ENCODE measurements at regions not wholly inside any gene's neighbourhood (a gene's known extent, or its start where the extent isn't known, plus 50 kb on each side); places are given as distances from the start of the nearest gene placed in this dataset.

DNA sequence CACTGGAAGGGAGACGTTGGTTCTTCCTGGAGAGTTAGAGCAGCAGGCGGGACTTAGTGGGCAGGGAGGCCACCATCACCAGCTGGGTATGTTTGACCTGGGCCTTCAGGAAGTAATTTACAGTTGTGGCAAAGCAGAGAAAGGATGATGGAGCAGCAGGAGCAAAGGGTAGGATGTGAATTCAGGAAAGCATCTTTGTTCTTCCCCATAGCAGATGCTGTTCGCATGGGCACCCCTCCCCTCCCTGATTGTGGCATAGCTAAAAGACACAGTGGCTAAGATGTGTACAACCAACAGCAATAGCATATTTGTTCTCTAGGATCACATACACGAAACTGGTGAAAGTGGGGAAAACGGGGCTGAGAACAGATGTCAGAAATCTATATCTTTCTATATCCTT, 56.3 kb upstream of the ITPRID1 start:
- Histone ChIP-seq H3K9me2 (no peaks in the 10 kb centered on the region), H3K27me3 (ENCODE audit: insufficient read depth) (peaks cover 26% of the 10 kb centered on the region), H3K9me3 (no peaks in the 10 kb centered on the region), H4K20me1 (ENCODE audit: insufficient read depth) (no peaks in the 10 kb centered on the region), H3K9ac (no peak overlapping the region), H3K27ac (ENCODE audit: low read depth in 2 of 2, low read length in 1 of 2) (no peak overlapping the region), H2AFZ (ENCODE audit: low read depth) (no peak overlapping the region), H3K79me2 (ENCODE audit: insufficient read depth) (no peaks in the 10 kb centered on the region), H3K4me1 (ENCODE audit: control insufficient read depth in 1 of 2, insufficient read depth in 2 of 2, low read depth in 1 of 2, low read length in 1 of 2) (no peaks in the 10 kb centered on the region), H3F3A (replicated peaks; ENCODE audit: insufficient read depth) (no peaks in the 10 kb centered on the region), H3K4me3 (ENCODE audit: low read depth in 2 of 2, low read length in 1 of 2) (no peak overlapping the region), H3K36me3 (replicated peaks in 1 of 2; ENCODE audit: control insufficient read depth in 1 of 2, insufficient read depth in 2 of 2, low read length in 1 of 2) (no peaks in the 10 kb centered on the region), H3K4me2 (no peak overlapping the region)
- 11% methylated on average over 5 of the region's 5 CpGs for WGBS (ENCODE audit: low lambda C conversion rate)
- POLR2A ChIA-PET: no interaction called here
- TF ChIP-seq CHD2 (IDR thresholded peaks at IDR 0.05; ENCODE audit: low read length, partially characterized antibody) (no peak), PBX3 (IDR thresholded peaks at IDR 0.05) (no peak), FOXM1 (IDR thresholded peaks at IDR 0.05; ENCODE audit: low read depth) (no peak), TCF12 (IDR thresholded peaks at IDR 0.05) (no peak), FOXJ3 (CRISPR knock-in tag; IDR thresholded peaks at IDR 0.05) (no peak), NFIC (IDR thresholded peaks at IDR 0.05; ENCODE audit: borderline replicate concordance) (no peak), ELF1 (IDR thresholded peaks at IDR 0.05) (no peak), SMC3 (IDR thresholded peaks at IDR 0.05; ENCODE audit: low read depth, low read length) (no peak), USF1 (IDR thresholded peaks at IDR 0.05; ENCODE audit: borderline replicate concordance, low read depth) (no peak), TAF1 (IDR thresholded peaks at IDR 0.05; ENCODE audit: borderline replicate concordance, low read depth, low read length) (no peak)
- TF ChIP-seq, protein P1, sequence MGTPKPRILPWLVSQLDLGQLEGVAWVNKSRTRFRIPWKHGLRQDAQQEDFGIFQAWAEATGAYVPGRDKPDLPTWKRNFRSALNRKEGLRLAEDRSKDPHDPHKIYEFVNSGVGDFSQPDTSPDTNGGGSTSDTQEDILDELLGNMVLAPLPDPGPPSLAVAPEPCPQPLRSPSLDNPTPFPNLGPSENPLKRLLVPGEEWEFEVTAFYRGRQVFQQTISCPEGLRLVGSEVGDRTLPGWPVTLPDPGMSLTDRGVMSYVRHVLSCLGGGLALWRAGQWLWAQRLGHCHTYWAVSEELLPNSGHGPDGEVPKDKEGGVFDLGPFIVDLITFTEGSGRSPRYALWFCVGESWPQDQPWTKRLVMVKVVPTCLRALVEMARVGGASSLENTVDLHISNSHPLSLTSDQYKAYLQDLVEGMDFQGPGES (IDR thresholded peaks at IDR 0.05; ENCODE audit: low read depth, low read length): no peak
- DNase-seq: no peak
- CTCF ChIA-PET: interaction anchor here (0.6 to 4.7 kb wide), 4 partner anchors 13 to 281 kb away, joined by 3 to 41 read pairs (median 3); no protein-coding TSS in a partner anchor

- POLR2A ChIA-PET: no interaction called here
- Histone ChIP-seq H3K9me3 (no peaks in the 10 kb centered on the region), H3K9me2 (no peaks in the 10 kb centered on the region), H3K4me2 (no peak overlapping the region), H3K4me1 (ENCODE audit: control insufficient read depth in 1 of 2, insufficient read depth in 2 of 2, low read depth in 1 of 2, low read length in 1 of 2) (no peaks in the 10 kb centered on the region), H4K20me1 (ENCODE audit: insufficient read depth) (no peaks in the 10 kb centered on the region), H3F3A (replicated peaks; ENCODE audit: insufficient read depth) (no peaks in the 10 kb centered on the region), H3K79me2 (ENCODE audit: insufficient read depth) (no peaks in the 10 kb centered on the region), H3K27me3 (ENCODE audit: insufficient read depth) (peaks cover 26% of the 10 kb centered on the region), H3K36me3 (replicated peaks in 1 of 2; ENCODE audit: control insufficient read depth in 1 of 2, insufficient read depth in 2 of 2, low read length in 1 of 2) (no peaks in the 10 kb centered on the region), H2AFZ (ENCODE audit: low read depth) (no peak overlapping the region), H3K4me3 (ENCODE audit: low read depth in 2 of 2, low read length in 1 of 2) (no peak overlapping the region), H3K9ac (no peak overlapping the region), H3K27ac (ENCODE audit: low read depth in 2 of 2, low read length in 1 of 2) (no peak overlapping the region)
- DNase-seq: no peak
- WGBS (ENCODE audit: low lambda C conversion rate): 13% methylated on average over 4 of the region's 4 CpGs
- CTCF ChIA-PET: interaction anchor here (0.7 to 4.7 kb wide), 3 partner anchors 14 to 265 kb away, joined by 3 to 41 read pairs (median 3); no protein-coding TSS in a partner anchor
- TF ChIP-seq RCOR1 (IDR thresholded peaks at IDR 0.05; ENCODE audit: low read length): no peak
- no peak for TF ChIP-seq TAF1 (IDR thresholded peaks at IDR 0.05; ENCODE audit: borderline replicate concordance, low read depth, low read length)
- no peak for TF ChIP-seq FOSL2 (IDR thresholded peaks at IDR 0.05; ENCODE audit: borderline replicate concordance, low read depth)
- TF ChIP-seq JUND (IDR thresholded peaks at IDR 0.05): no peak
- no peak for TF ChIP-seq NRF1 (IDR thresholded peaks at IDR 0.05; ENCODE audit: low read depth, low read length)
- no peak for TF ChIP-seq SIN3A (IDR thresholded peaks at IDR 0.05; ENCODE audit: borderline replicate concordance, low read depth, low read length)
- TF ChIP-seq MEF2A (IDR thresholded peaks at IDR 0.05; ENCODE audit: borderline replicate concordance, low read depth): no peak
- TF ChIP-seq, protein P1 (IDR thresholded peaks at IDR 0.05; ENCODE audit: low read depth, low read length): no peak
- TF ChIP-seq TCF12 (IDR thresholded peaks at IDR 0.05): no peak
- TF ChIP-seq FOXJ3 (CRISPR knock-in tag; IDR thresholded peaks at IDR 0.05): no peak
- no peak for TF ChIP-seq RAD21 (IDR thresholded peaks at IDR 0.05; ENCODE audit: low read length)
- no peak for TF ChIP-seq EZH2phosphoT487 (IDR thresholded peaks at IDR 0.05; ENCODE audit: borderline replicate concordance, low read depth)
- TF ChIP-seq GABPA (IDR thresholded peaks at IDR 0.05; ENCODE audit: low read depth): no peak
- TF ChIP-seq, protein P2, sequence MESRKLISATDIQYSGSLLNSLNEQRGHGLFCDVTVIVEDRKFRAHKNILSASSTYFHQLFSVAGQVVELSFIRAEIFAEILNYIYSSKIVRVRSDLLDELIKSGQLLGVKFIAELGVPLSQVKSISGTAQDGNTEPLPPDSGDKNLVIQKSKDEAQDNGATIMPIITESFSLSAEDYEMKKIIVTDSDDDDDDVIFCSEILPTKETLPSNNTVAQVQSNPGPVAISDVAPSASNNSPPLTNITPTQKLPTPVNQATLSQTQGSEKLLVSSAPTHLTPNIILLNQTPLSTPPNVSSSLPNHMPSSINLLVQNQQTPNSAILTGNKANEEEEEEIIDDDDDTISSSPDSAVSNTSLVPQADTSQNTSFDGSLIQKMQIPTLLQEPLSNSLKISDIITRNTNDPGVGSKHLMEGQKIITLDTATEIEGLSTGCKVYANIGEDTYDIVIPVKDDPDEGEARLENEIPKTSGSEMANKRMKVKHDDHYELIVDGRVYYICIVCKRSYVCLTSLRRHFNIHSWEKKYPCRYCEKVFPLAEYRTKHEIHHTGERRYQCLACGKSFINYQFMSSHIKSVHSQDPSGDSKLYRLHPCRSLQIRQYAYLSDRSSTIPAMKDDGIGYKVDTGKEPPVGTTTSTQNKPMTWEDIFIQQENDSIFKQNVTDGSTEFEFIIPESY (IDR thresholded peaks at IDR 0.05; ENCODE audit: borderline replicate concordance, low read depth): no peak
- TF ChIP-seq RFX5 (IDR thresholded peaks at IDR 0.05; ENCODE audit: low read length): no peak
- no peak for TF ChIP-seq TEAD4 (IDR thresholded peaks at IDR 0.05; ENCODE audit: borderline replicate concordance, insufficient read depth)
Measured at GRCh38 chr7:31458203-31458602, 55.7 kb upstream of the ITPRID1 start.

All from SK-N-SH (cell line).